ENCODE measurements at regions not wholly inside any gene's neighbourhood (a gene's known extent, or its start where the extent isn't known, plus 50 kb on each side); places are given as distances from the start of the nearest gene placed in this dataset.

- H3K27ac ChIP-seq, result no peak overlapping the region
- DNase-seq (ENCODE audit: low spot score), result no peak
- no peak for TF ChIP-seq CTCF (conservative IDR thresholded peaks at IDR 0.05; ENCODE audit: low read depth)
- CTCF ChIA-PET, result interaction anchor here (0.6 to 0.7 kb wide), 2 partner anchors 19 to 1558 kb away, joined by 3 read pairs; no protein-coding TSS in a partner anchor
- POLR2A ChIA-PET (ENCODE audit: low non-redundant PET), result no interaction called here
Observed at GRCh38 chr9:30944741-30945280, 1439.6 kb upstream of the ACO1 start.

DNA sequence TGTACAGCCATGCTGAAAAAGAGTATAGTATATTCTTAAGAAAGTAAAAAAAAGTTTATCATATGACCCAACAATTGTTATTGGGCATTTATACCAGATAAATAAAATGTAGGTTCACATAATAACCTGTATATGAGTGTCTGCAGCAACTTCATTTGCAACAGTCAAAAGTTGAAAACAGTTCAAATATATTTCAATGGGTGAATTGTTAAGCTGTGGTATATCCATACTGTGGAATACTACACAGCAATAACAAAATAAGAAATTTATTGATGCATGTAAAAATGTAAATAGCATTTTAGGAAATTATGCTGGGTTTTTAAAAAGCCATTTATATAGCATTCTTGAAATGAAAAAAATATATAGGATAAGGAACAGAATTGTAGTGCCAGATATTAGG is 1420.1 kb upstream of the ACO1 start:
- TF ChIP-seq CTCF (conservative IDR thresholded peaks at IDR 0.05; ENCODE audit: low read depth), result no peak
- no peak for DNase-seq (ENCODE audit: low spot score)
- ChIA-PET CTCF (interaction anchor here (0.6 kb wide), 1 partner anchor 401 kb away, joined by 3 read pairs; no protein-coding TSS in a partner anchor), POLR2A (ENCODE audit: low non-redundant PET) (no interaction called here)
- H3K27ac ChIP-seq, result no peak overlapping the region

DNA sequence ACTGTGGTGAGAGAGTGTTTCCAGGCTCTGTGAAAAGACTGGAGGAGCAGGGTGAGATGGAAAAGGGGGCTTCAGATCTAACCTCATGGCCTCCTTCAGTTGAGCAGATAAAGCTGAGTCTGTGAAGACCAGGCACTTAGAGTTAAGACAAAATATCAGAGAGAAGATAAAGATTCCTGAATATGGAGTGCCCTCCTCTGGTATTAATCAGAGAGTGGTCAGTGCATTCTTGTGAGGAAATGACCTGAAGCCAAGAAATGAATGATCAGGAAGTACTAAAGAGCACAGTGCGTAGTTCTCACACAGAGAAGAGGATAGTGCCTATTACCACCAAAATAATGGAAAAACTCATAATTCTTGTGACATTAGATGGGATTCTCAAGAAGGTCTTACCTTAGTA is 1417.0 kb upstream of the ACO1 start:
- ChIA-PET POLR2A (ENCODE audit: low non-redundant PET) (no interaction called here), CTCF (no interaction called here)
- no peak overlapping the region for H3K27ac ChIP-seq
- peak; percentile 11 for DNase-seq (ENCODE audit: low spot score)
- 0 out of 2 replicates have a peak, but pooled peaks have one; percentile 8 for TF ChIP-seq CTCF (conservative IDR thresholded peaks at IDR 0.05; ENCODE audit: low read depth)

DNA sequence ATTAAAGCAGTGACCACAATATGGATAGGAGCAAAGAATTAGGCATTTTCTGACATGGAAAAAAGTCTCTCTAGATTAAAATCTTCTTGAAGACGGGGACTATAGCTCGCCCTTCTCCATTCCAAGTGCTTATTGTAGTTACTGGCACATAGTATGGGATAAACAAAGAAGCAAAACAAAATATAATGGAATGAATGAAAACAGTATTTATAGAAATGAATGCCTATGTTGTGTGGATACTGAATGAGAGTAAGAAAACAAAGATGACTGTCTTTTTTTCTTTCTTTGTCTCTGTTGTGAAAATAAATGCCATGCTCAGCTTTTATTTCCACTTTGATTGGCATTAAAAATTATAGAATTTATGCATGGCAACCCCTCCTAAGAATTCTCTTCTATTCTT is 1414.3 kb upstream of the ACO1 start:
- ChIA-PET CTCF (no interaction called here), POLR2A (ENCODE audit: low non-redundant PET) (no interaction called here)
- no peak for TF ChIP-seq CTCF (conservative IDR thresholded peaks at IDR 0.05; ENCODE audit: low read depth)

GRCh38 chr9:30970812-30971211 is 1413.6 kb upstream of the ACO1 start:
- POLR2A ChIA-PET (ENCODE audit: low non-redundant PET), result no interaction called here
- H3K27ac ChIP-seq, result no peak overlapping the region
- CTCF ChIA-PET, result no interaction called here
- DNase-seq (ENCODE audit: low spot score), result peak; percentile 8
- no peak for TF ChIP-seq CTCF (conservative IDR thresholded peaks at IDR 0.05; ENCODE audit: low read depth)

More for the DNA sequence above, 1414.3 kb upstream of the ACO1 start:
- no peak for DNase-seq (ENCODE audit: low spot score)
- no peak overlapping the region for H3K27ac ChIP-seq

GRCh38 chr9:30972654-30973053 is 1411.8 kb upstream of the ACO1 start:
- ChIA-PET POLR2A (ENCODE audit: low non-redundant PET) (no interaction called here), CTCF (no interaction called here)
- no peak for TF ChIP-seq CTCF (conservative IDR thresholded peaks at IDR 0.05; ENCODE audit: low read depth)
- no peak overlapping the region for H3K27ac ChIP-seq
- no peak for DNase-seq (ENCODE audit: low spot score)

Data from RWPE1 (cell line).